ENCODE measurements at regions not wholly inside any gene's neighbourhood (a gene's known extent, or its start where the extent isn't known, plus 50 kb on each side); places are given as distances from the start of the nearest gene placed in this dataset.

DNA sequence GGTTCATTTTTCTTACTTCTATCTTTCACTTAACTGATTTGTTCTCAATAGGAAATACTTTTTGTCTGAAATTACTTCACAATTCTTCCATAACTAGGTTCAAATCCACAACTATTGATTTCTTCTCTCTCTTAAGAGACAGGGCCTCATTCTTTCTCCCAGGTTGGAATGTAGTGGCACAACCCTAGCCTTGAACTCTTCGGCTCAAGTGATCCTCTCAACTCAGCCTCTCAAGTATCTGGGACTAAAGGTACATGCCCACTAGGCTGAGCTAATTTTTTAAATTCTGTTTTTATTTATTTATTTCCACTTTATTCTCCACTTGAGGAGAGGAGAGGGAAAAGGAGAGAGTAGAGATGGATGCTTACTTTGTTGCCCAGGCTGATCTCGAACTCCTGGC, 370.4 kb upstream of the PLXNA2 start:
- TF ChIP-seq, protein P1, sequence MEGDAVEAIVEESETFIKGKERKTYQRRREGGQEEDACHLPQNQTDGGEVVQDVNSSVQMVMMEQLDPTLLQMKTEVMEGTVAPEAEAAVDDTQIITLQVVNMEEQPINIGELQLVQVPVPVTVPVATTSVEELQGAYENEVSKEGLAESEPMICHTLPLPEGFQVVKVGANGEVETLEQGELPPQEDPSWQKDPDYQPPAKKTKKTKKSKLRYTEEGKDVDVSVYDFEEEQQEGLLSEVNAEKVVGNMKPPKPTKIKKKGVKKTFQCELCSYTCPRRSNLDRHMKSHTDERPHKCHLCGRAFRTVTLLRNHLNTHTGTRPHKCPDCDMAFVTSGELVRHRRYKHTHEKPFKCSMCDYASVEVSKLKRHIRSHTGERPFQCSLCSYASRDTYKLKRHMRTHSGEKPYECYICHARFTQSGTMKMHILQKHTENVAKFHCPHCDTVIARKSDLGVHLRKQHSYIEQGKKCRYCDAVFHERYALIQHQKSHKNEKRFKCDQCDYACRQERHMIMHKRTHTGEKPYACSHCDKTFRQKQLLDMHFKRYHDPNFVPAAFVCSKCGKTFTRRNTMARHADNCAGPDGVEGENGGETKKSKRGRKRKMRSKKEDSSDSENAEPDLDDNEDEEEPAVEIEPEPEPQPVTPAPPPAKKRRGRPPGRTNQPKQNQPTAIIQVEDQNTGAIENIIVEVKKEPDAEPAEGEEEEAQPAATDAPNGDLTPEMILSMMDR (IDR thresholded peaks at IDR 0.05) = no peak
- TF ChIP-seq POLR2A (IDR thresholded peaks at IDR 0.05) = no peak
